H1 (cell line): ENCODE measurements at regions not wholly inside any gene's neighbourhood (a gene's known extent, or its start where the extent isn't known, plus 50 kb on each side); places are given as distances from the start of the nearest gene placed in this dataset.

Source experiments
- MAFK ChIP-seq: IDR thresholded peaks from 2 replicates; pipeline ENCODE4 v1.6.1; 2012; ENCODE audit warnings: low read depth, mild to moderate bottlenecking, improper control_type of control experiment, low read length
- MAX ChIP-seq: IDR thresholded peaks from 2 replicates; pipeline ENCODE4 v1.6.1; 2012; ENCODE audit warnings: inconsistent platforms
- SIX5 ChIP-seq: IDR thresholded peaks from 2 replicates; pipeline ENCODE4 v1.6.1; 2011; ENCODE audit warnings: mild to moderate bottlenecking, low read depth, low read length

- TF ChIP-seq MAFK (no peak), MAX (no peak), SIX5 (no peak)
Measured at GRCh38 chr21:35824136-35824535, 236.2 kb downstream of the SETD4 start (continued).
